Mesendoderm (in vitro differentiated cells): ENCODE measurements at regions not wholly inside any gene's neighbourhood (a gene's known extent, or its start where the extent isn't known, plus 50 kb on each side); places are given as distances from the start of the nearest gene placed in this dataset.

ENCODE experiments used
- DNase-seq: peaks from one replicate; pipeline ENCODE4 v3.0.0; 2013
- H2AK5ac ChIP-seq: 2 replicates; pipeline ENCODE4 v1.6.1; 2013; ENCODE audit warnings: low read length, inconsistent platforms
- H2BK120ac ChIP-seq: 2 replicates; pipeline ENCODE4 v1.6.1; 2013; ENCODE audit warnings: low read depth, mild to moderate bottlenecking, low read length, moderate library complexity, mixed read lengths
- H2BK15ac ChIP-seq: replicated peaks from 2 replicates; pipeline ENCODE4 v1.6.1; 2013; ENCODE audit warnings: low read depth, mild to moderate bottlenecking, moderate library complexity
- H2BK5ac ChIP-seq: 2 replicates; pipeline ENCODE4 v1.6.1; 2013; ENCODE audit warnings: low read length, inconsistent platforms
- H3K18ac ChIP-seq: 2 replicates; pipeline ENCODE4 v1.6.1; 2013; ENCODE audit warnings: mild to moderate bottlenecking, low read length, mixed read lengths
- H3K23ac ChIP-seq: one replicate; pipeline ENCODE4 v1.6.1; 2013; ENCODE audit warnings: low read length
- H3K27ac ChIP-seq: 2 replicates; pipeline ENCODE4 v1.5.1; 2013; ENCODE audit warnings: low read depth, mild to moderate bottlenecking, inconsistent platforms, low read length, moderate library complexity
- H3K27me3 ChIP-seq: 2 replicates; pipeline ENCODE4 v1.6.1; 2013; ENCODE audit warnings: low read length, control low read depth, mild to moderate bottlenecking, inconsistent platforms; ENCODE audit not compliant: insufficient read depth, poor library complexity
- H3K36me3 ChIP-seq: 2 replicates; pipeline ENCODE4 v1.6.1; 2013; ENCODE audit warnings: low read length, inconsistent platforms; ENCODE audit not compliant: control insufficient read depth, insufficient read depth
- H3K4ac ChIP-seq: one replicate; pipeline ENCODE4 v1.6.1; 2013; ENCODE audit warnings: low read depth, mild to moderate bottlenecking, low read length, moderate library complexity
- H3K4me1 ChIP-seq: 2 replicates; pipeline ENCODE4 v1.6.1; 2013; ENCODE audit warnings: low read depth, low read length, inconsistent platforms; ENCODE audit not compliant: control insufficient read depth
- H3K4me2 ChIP-seq: 2 replicates; pipeline ENCODE4 v1.6.1; 2013; ENCODE audit warnings: low read length
- H3K4me3 ChIP-seq: 2 replicates; pipeline ENCODE4 v1.5.1; 2013; ENCODE audit warnings: mild to moderate bottlenecking, low read length
- H3K56ac ChIP-seq: one replicate; pipeline ENCODE4 v1.6.1; 2013; ENCODE audit warnings: low read length
- H3K79me1 ChIP-seq: 2 replicates; pipeline ENCODE4 v1.6.1; 2013; ENCODE audit warnings: low read length, inconsistent platforms
- H3K79me2 ChIP-seq: 2 replicates; pipeline ENCODE4 v1.6.1; 2013; ENCODE audit warnings: mild to moderate bottlenecking, low read length; ENCODE audit not compliant: control insufficient read depth, insufficient read depth
- H3K9ac ChIP-seq: 2 replicates; pipeline ENCODE4 v1.6.1; 2013; ENCODE audit warnings: low read length, inconsistent platforms
- H4K5ac ChIP-seq: one replicate; pipeline ENCODE4 v1.6.1; 2013; ENCODE audit warnings: low read length
- H4K8ac ChIP-seq: one replicate; pipeline ENCODE4 v1.6.1; 2013; ENCODE audit warnings: low read depth, mild to moderate bottlenecking, control low read depth, low read length, moderate library complexity
- WGBS: extraction: QIAGEN DNeasy Blood & Tissue Kit; methylation state at CpG from one replicate; pipeline ENCODE4 v1.1.7; 2013; ENCODE audit warnings: low lambda C conversion rate, missing lambda C conversion rate; ENCODE audit not compliant: insufficient coverage; ENCODE audit errors: extremely low coverage; 5-methylcytosine and 5-hydroxymethylcytosine counted together

GRCh38 chr12:30391766-30392366 is 303.8 kb downstream of the IPO8 start:
- no peaks in the 10 kb centered on the region for H3K79me2 ChIP-seq
- no peak overlapping the region for H2BK15ac ChIP-seq
- H3K4ac ChIP-seq, result no peak overlapping the region
- no peak overlapping the region for H2AK5ac ChIP-seq
- no peak overlapping the region for H3K56ac ChIP-seq
- H3K4me3 ChIP-seq, result no peak overlapping the region
- no peak overlapping the region for H4K5ac ChIP-seq
- H3K9ac ChIP-seq, result no peak overlapping the region
- H2BK5ac ChIP-seq, result no peak overlapping the region
- no peaks in the 10 kb centered on the region for H3K36me3 ChIP-seq
- H2BK120ac ChIP-seq, result no peak overlapping the region
- no peak overlapping the region for H3K27ac ChIP-seq
- DNase-seq, result peak; percentile 20
- no peak overlapping the region for H4K8ac ChIP-seq
- H3K27me3 ChIP-seq, result no peaks in the 10 kb centered on the region
- H3K79me1 ChIP-seq, result no peaks in the 10 kb centered on the region
- H3K18ac ChIP-seq, result no peak overlapping the region
- H3K4me2 ChIP-seq, result no peak overlapping the region
- no peak overlapping the region for H3K23ac ChIP-seq
- H3K4me1 ChIP-seq, result no peaks in the 10 kb centered on the region
- 100% methylated on average over 1 of the region's 5 CpGs for WGBS

GRCh38 chr12:30385706-30386105 is 310.0 kb downstream of the IPO8 start:
- Histone ChIP-seq H3K36me3 (no peaks in the 10 kb centered on the region), H4K5ac (no peak overlapping the region), H3K4me3 (no peak overlapping the region), H3K18ac (no peak overlapping the region), H3K27ac (no peak overlapping the region), H3K79me1 (no peaks in the 10 kb centered on the region), H4K8ac (no peak overlapping the region), H3K4ac (no peak overlapping the region), H2AK5ac (no peak overlapping the region), H3K4me1 (no peaks in the 10 kb centered on the region), H2BK120ac (no peak overlapping the region), H3K79me2 (no peaks in the 10 kb centered on the region), H2BK15ac (no peak overlapping the region), H3K4me2 (no peak overlapping the region), H2BK5ac (no peak overlapping the region), H3K56ac (no peak overlapping the region), H3K27me3 (no peaks in the 10 kb centered on the region), H3K9ac (no peak overlapping the region), H3K23ac (no peak overlapping the region)
- DNase-seq, result no peak
- 100% methylated on average over 1 of the region's 4 CpGs for WGBS

- WGBS, result no CpG with 5 or more reads among the region's 1 CpG
- H4K5ac ChIP-seq, result no peak overlapping the region
- H3K79me1 ChIP-seq, result no peaks in the 10 kb centered on the region
- no peak overlapping the region for H2BK15ac ChIP-seq
- no peak overlapping the region for H3K4me2 ChIP-seq
- no peak overlapping the region for H3K4ac ChIP-seq
- H3K9ac ChIP-seq, result no peak overlapping the region
- no peak overlapping the region for H3K27ac ChIP-seq
- H3K36me3 ChIP-seq, result no peaks in the 10 kb centered on the region
- no peak overlapping the region for H2AK5ac ChIP-seq
- no peak overlapping the region for H2BK5ac ChIP-seq
- no peak overlapping the region for H3K18ac ChIP-seq
- no peaks in the 10 kb centered on the region for H3K4me1 ChIP-seq
- no peak overlapping the region for H3K4me3 ChIP-seq
- no peaks in the 10 kb centered on the region for H3K79me2 ChIP-seq
- DNase-seq, result no peak
- H3K27me3 ChIP-seq, result no peaks in the 10 kb centered on the region
- no peak overlapping the region for H3K56ac ChIP-seq
- H3K23ac ChIP-seq, result no peak overlapping the region
- H2BK120ac ChIP-seq, result no peak overlapping the region
- H4K8ac ChIP-seq, result no peak overlapping the region
Observed at GRCh38 chr12:30384976-30385375, 310.7 kb downstream of the IPO8 start.

- Histone ChIP-seq H3K9ac (no peak overlapping the region), H4K5ac (no peak overlapping the region)
Observed at GRCh38 chr12:30378307-30378706, 317.4 kb downstream of the IPO8 start.

GRCh38 chr12:30364822-30365221 is 330.8 kb downstream of the IPO8 start:
- no peak overlapping the region for H3K4me2 ChIP-seq
- no peaks in the 10 kb centered on the region for H3K79me1 ChIP-seq
- H3K9ac ChIP-seq, result no peak overlapping the region
- H3K4ac ChIP-seq, result no peak overlapping the region
- H3K36me3 ChIP-seq, result no peaks in the 10 kb centered on the region
- no peak overlapping the region for H3K18ac ChIP-seq
- no peak overlapping the region for H2AK5ac ChIP-seq
- H4K5ac ChIP-seq, result no peak overlapping the region
- H4K8ac ChIP-seq, result no peak overlapping the region
- no peak overlapping the region for H2BK120ac ChIP-seq
- H3K79me2 ChIP-seq, result no peaks in the 10 kb centered on the region
- H2BK15ac ChIP-seq, result no peak overlapping the region
- no peaks in the 10 kb centered on the region for H3K4me1 ChIP-seq
- H3K56ac ChIP-seq, result no peak overlapping the region
- H3K27me3 ChIP-seq, result no peaks in the 10 kb centered on the region
- no peak overlapping the region for H3K23ac ChIP-seq
- DNase-seq, result no peak
- no peak overlapping the region for H3K27ac ChIP-seq
- H3K4me3 ChIP-seq, result no peak overlapping the region
- H2BK5ac ChIP-seq, result no peak overlapping the region

More at GRCh38 chr12:30378307-30378706, 317.4 kb downstream of the IPO8 start:
- Histone ChIP-seq H2BK15ac (no peak overlapping the region), H3K4me1 (no peaks in the 10 kb centered on the region), H3K18ac (no peak overlapping the region), H3K4me2 (no peak overlapping the region), H3K4ac (no peak overlapping the region), H3K79me2 (no peaks in the 10 kb centered on the region), H2AK5ac (no peak overlapping the region), H4K8ac (no peak overlapping the region), H2BK5ac (no peak overlapping the region), H3K36me3 (no peaks in the 10 kb centered on the region), H3K56ac (no peak overlapping the region), H3K23ac (no peak overlapping the region), H3K4me3 (no peak overlapping the region), H2BK120ac (no peak overlapping the region), H3K27ac (no peak overlapping the region), H3K27me3 (no peaks in the 10 kb centered on the region), H3K79me1 (no peaks in the 10 kb centered on the region)
- DNase-seq, result no peak
- WGBS, result no CpG with 5 or more reads among the region's 1 CpG

- Histone ChIP-seq H2BK120ac (no peak overlapping the region), H3K4me3 (no peak overlapping the region), H3K4me1 (no peaks in the 10 kb centered on the region), H3K79me2 (no peaks in the 10 kb centered on the region), H4K5ac (no peak overlapping the region), H2AK5ac (no peak overlapping the region), H4K8ac (no peak overlapping the region), H3K9ac (no peak overlapping the region), H3K23ac (no peak overlapping the region), H3K36me3 (no peaks in the 10 kb centered on the region), H3K4me2 (no peak overlapping the region), H3K27ac (no peak overlapping the region), H3K27me3 (no peaks in the 10 kb centered on the region), H3K56ac (no peak overlapping the region), H2BK5ac (no peak overlapping the region), H3K4ac (no peak overlapping the region), H2BK15ac (no peak overlapping the region), H3K18ac (no peak overlapping the region), H3K79me1 (no peaks in the 10 kb centered on the region)
- WGBS, result no CpG with 5 or more reads among the region's 1 CpG
- no peak for DNase-seq
Observed at GRCh38 chr12:30361145-30361544, 334.5 kb downstream of the IPO8 start.
